ENCODE measurements at regions not wholly inside any gene's neighbourhood (a gene's known extent, or its start where the extent isn't known, plus 50 kb on each side); places are given as distances from the start of the nearest gene placed in this dataset.

DNA sequence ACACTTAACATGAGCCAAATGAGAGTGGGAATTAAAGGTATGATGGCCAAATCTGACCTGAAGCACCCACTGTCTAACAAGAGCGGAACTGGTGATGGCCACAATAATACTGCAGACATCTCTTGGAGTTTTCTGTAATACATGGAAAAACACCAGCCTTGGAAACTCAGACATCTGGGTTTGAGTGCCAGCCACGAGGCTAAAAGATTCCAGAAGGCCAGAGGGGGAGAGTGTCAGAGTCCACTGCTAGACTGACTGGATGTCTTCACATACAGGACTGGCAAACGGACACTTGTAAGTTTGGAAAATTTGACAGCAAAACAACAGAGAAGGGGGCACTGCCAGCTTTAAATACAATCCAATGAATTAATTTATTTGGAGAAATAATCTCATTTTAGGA is 175.1 kb downstream of the ADSS2 start (continued):
- no peak for TF ChIP-seq SMAD3 (CRISPR knock-in tag; IDR thresholded peaks at IDR 0.05; ENCODE audit: borderline replicate concordance)
- TF ChIP-seq ATF1 (CRISPR knock-in tag; IDR thresholded peaks at IDR 0.05): no peak
- no peak for TF ChIP-seq ELF4 (CRISPR knock-in tag; IDR thresholded peaks at IDR 0.05; ENCODE audit: low read depth)
- TF ChIP-seq JUN (CRISPR knock-in tag; IDR thresholded peaks at IDR 0.05): no peak
- TF ChIP-seq ZNF121 (CRISPR knock-in tag; IDR thresholded peaks at IDR 0.05): no peak

DNA sequence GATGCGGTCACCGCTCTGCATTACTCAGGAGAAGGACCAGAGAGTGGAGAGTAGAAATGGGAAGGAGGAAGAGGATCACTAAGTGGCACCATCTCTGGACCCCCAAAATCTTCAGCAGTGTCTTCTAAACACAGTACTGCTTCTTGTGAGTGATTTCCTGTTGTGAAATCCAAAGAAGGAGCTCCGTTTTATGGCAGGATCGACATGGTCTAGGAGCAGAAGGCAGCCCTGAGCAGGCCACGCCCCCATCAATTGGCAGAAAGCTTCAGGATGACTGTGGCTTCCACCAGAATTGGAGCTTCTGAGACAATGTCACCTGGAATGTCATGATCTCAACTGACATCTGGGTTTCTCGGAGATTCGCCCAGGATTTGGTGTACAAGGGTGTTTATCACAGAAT is 171.5 kb downstream of the ADSS2 start:
- ChIA-PET CTCF (interaction anchor here (1.2 kb wide), 1 partner anchor 19 kb away, joined by 4 read pairs; no protein-coding TSS in a partner anchor), POLR2A (no interaction called here)
- ATAC-seq (no peak), DNase-seq (ENCODE audit: low spot score) (no peak)
- Mint-ChIP-seq H3K9me3 (peaks cover 21% of the 10 kb centered on the region), H3K27me3 (ENCODE audit: low read depth) (no peaks in the 10 kb centered on the region), H3K4me3 (no peak overlapping the region), H3K27ac (no peak overlapping the region), H3K36me3 (peaks cover 6% of the 10 kb centered on the region; the same call in 1 of the 2 replicates), H3K4me1 (no peaks in the 10 kb centered on the region)
- TF ChIP-seq SOX15 (CRISPR knock-in tag; IDR thresholded peaks at IDR 0.05) (no peak), PRRX2 (CRISPR knock-in tag; IDR thresholded peaks at IDR 0.05) (no peak), GRHL2 (CRISPR knock-in tag; IDR thresholded peaks at IDR 0.05; ENCODE audit: insufficient replicate concordance, severe bottlenecking) (no peak), ATF1 (CRISPR knock-in tag; IDR thresholded peaks at IDR 0.05) (no peak), OVOL2 (CRISPR knock-in tag; IDR thresholded peaks at IDR 0.05; ENCODE audit: borderline replicate concordance) (no peak)
- TF ChIP-seq, protein P1, sequence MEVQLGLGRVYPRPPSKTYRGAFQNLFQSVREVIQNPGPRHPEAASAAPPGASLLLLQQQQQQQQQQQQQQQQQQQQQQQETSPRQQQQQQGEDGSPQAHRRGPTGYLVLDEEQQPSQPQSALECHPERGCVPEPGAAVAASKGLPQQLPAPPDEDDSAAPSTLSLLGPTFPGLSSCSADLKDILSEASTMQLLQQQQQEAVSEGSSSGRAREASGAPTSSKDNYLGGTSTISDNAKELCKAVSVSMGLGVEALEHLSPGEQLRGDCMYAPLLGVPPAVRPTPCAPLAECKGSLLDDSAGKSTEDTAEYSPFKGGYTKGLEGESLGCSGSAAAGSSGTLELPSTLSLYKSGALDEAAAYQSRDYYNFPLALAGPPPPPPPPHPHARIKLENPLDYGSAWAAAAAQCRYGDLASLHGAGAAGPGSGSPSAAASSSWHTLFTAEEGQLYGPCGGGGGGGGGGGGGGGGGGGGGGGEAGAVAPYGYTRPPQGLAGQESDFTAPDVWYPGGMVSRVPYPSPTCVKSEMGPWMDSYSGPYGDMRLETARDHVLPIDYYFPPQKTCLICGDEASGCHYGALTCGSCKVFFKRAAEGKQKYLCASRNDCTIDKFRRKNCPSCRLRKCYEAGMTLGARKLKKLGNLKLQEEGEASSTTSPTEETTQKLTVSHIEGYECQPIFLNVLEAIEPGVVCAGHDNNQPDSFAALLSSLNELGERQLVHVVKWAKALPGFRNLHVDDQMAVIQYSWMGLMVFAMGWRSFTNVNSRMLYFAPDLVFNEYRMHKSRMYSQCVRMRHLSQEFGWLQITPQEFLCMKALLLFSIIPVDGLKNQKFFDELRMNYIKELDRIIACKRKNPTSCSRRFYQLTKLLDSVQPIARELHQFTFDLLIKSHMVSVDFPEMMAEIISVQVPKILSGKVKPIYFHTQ (CRISPR knock-in tag; IDR thresholded peaks at IDR 0.05): no peak
- TF ChIP-seq, protein P2, sequence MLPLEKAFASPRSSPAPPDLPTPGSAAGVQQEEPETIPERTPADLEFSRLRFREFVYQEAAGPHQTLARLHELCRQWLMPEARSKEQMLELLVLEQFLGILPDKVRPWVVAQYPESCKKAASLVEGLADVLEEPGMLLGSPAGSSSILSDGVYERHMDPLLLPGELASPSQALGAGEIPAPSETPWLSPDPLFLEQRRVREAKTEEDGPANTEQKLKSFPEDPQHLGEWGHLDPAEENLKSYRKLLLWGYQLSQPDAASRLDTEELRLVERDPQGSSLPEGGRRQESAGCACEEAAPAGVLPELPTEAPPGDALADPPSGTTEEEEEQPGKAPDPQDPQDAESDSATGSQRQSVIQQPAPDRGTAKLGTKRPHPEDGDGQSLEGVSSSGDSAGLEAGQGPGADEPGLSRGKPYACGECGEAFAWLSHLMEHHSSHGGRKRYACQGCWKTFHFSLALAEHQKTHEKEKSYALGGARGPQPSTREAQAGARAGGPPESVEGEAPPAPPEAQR (CRISPR knock-in tag; IDR thresholded peaks at IDR 0.05): no peak

DNA sequence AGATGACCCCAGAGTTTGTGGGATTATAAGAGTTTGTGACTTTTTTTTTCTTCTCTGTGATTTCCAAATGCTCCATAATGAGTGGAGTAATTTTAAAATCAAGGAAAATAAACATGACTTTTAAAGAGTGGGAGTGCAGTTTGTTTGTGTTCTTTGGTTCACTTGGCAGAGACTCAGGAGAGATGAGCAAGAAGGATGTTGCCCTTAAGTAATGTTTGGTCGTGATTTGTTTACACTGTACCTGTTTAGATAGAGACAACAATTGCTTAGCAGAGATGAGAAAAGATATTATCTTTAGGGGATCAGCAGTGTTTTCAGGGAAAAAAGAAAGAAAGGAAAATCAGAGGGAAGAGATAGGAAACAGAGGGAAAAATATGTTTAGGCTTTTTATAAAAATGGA is 170.8 kb downstream of the ADSS2 start:
- Mint-ChIP-seq H3K9me3 (peaks cover 21% of the 10 kb centered on the region), H3K4me1 (no peaks in the 10 kb centered on the region), H3K27ac (no peak overlapping the region), H3K4me3 (no peak overlapping the region), H3K27me3 (ENCODE audit: low read depth) (no peaks in the 10 kb centered on the region), H3K36me3 (peaks cover 6% of the 10 kb centered on the region; the same call in 1 of the 2 replicates)
- ATAC-seq (no peak), DNase-seq (ENCODE audit: low spot score) (no peak)
- ChIA-PET POLR2A (interaction anchor here (0.7 kb wide), 1 partner anchor 525 kb away, joined by 5 read pairs; no protein-coding TSS in a partner anchor), CTCF (interaction anchor here (0.7 to 1.2 kb wide), 2 partner anchors 19 to 533 kb away, joined by 4 read pairs; no protein-coding TSS in a partner anchor)
- TF ChIP-seq, protein P3, sequence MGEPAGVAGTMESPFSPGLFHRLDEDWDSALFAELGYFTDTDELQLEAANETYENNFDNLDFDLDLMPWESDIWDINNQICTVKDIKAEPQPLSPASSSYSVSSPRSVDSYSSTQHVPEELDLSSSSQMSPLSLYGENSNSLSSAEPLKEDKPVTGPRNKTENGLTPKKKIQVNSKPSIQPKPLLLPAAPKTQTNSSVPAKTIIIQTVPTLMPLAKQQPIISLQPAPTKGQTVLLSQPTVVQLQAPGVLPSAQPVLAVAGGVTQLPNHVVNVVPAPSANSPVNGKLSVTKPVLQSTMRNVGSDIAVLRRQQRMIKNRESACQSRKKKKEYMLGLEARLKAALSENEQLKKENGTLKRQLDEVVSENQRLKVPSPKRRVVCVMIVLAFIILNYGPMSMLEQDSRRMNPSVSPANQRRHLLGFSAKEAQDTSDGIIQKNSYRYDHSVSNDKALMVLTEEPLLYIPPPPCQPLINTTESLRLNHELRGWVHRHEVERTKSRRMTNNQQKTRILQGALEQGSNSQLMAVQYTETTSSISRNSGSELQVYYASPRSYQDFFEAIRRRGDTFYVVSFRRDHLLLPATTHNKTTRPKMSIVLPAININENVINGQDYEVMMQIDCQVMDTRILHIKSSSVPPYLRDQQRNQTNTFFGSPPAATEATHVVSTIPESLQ (CRISPR knock-in tag; IDR thresholded peaks at IDR 0.05): no peak
- TF ChIP-seq, protein P1 (CRISPR knock-in tag; IDR thresholded peaks at IDR 0.05): no peak
- TF ChIP-seq, protein P4, sequence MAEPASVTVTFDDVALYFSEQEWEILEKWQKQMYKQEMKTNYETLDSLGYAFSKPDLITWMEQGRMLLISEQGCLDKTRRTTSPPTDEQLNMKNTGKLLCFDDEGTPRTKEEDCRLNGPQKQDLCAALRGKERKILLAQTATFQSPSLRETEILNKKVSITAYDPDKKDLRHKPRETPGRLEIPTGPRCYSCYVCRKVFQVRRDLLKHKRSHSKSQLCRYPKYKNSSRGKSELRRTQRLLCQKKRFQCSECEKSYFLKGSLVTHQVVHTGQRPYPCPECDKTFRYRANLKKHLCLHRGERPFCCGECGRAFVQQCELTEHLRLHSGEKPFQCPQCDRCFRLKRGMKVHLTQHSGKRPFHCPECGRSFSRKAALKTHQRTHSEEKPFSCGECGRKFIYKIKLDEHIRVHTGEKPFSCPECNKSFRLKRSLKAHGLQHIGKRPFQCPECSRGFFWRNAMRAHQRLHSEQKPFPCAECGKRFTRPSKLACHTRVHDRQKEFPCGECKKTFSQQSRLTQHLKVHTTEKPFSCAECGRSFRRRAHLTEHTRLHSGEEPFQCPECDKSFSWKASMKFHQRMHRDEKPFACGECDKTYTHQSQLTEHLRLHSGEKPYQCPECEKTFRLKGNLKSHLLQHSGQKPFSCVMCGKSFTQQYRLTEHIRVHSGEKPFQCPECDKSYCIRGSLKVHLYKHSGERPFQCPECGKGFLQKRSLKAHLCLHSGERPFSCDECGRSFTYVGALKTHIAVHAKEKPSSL (CRISPR knock-in tag; conservative IDR thresholded peaks at IDR 0.05): no peak
- TF ChIP-seq ZNF423 (CRISPR knock-in tag; IDR thresholded peaks at IDR 0.05) (no peak), GTF2I (CRISPR knock-in tag; conservative IDR thresholded peaks at IDR 0.05) (no peak), OVOL2 (CRISPR knock-in tag; IDR thresholded peaks at IDR 0.05; ENCODE audit: borderline replicate concordance) (no peak), PRRX2 (CRISPR knock-in tag; IDR thresholded peaks at IDR 0.05) (no peak), ZNF396 (CRISPR knock-in tag; IDR thresholded peaks at IDR 0.05; ENCODE audit: borderline replicate concordance) (no peak), NFE2L1 (CRISPR knock-in tag; IDR thresholded peaks at IDR 0.05) (no peak)
- TF ChIP-seq, protein P5, sequence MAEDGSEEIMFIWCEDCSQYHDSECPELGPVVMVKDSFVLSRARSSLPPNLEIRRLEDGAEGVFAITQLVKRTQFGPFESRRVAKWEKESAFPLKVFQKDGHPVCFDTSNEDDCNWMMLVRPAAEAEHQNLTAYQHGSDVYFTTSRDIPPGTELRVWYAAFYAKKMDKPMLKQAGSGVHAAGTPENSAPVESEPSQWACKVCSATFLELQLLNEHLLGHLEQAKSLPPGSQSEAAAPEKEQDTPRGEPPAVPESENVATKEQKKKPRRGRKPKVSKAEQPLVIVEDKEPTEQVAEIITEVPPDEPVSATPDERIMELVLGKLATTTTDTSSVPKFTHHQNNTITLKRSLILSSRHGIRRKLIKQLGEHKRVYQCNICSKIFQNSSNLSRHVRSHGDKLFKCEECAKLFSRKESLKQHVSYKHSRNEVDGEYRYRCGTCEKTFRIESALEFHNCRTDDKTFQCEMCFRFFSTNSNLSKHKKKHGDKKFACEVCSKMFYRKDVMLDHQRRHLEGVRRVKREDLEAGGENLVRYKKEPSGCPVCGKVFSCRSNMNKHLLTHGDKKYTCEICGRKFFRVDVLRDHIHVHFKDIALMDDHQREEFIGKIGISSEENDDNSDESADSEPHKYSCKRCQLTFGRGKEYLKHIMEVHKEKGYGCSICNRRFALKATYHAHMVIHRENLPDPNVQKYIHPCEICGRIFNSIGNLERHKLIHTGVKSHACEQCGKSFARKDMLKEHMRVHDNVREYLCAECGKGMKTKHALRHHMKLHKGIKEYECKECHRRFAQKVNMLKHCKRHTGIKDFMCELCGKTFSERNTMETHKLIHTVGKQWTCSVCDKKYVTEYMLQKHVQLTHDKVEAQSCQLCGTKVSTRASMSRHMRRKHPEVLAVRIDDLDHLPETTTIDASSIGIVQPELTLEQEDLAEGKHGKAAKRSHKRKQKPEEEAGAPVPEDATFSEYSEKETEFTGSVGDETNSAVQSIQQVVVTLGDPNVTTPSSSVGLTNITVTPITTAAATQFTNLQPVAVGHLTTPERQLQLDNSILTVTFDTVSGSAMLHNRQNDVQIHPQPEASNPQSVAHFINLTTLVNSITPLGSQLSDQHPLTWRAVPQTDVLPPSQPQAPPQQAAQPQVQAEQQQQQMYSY (CRISPR knock-in tag; IDR thresholded peaks at IDR 0.05): no peak
